ENCODE measurements at regions not wholly inside any gene's neighbourhood (a gene's known extent, or its start where the extent isn't known, plus 50 kb on each side); places are given as distances from the start of the nearest gene placed in this dataset.
"Not testable (repeated sequence)": the region's sequence is repeated elsewhere in the genome, so short reads cannot be mapped to it uniquely, and the experiment has no call there.

- H3K9me3 Mint-ChIP-seq = peaks cover 3 to 23% (median 13%) of the 10 kb centered on the region in 7 donors
- not testable (repeated sequence) for H3K27me3 ChIP-seq (ENCODE audit: control insufficient read depth, insufficient read depth, low read length); H3K4me1 Mint-ChIP-seq; DNase-seq; H3K27ac Mint-ChIP-seq; H3K4me1 ChIP-seq (ENCODE audit: control insufficient read depth, insufficient read depth, low read length, poor library complexity, severe bottlenecking); ATAC-seq (ENCODE audit: low read depth in 2 of 2); H3K4me3 ChIP-seq (ENCODE audit: low read depth, low read length); H3K27me3 Mint-ChIP-seq; H3K27ac ChIP-seq (ENCODE audit: insufficient read depth, low read length, poor library complexity, severe bottlenecking); H3K4me3 Mint-ChIP-seq; H3K36me3 ChIP-seq (ENCODE audit: control insufficient read depth, insufficient read depth, low read length); H3K36me3 Mint-ChIP-seq
- peaks cover 3 to 13% of the 10 kb centered on the region in 2 experiments for H3K9me3 ChIP-seq (ENCODE audit: control insufficient read depth in 2 of 2, low read length in 2 of 2)
Measured at GRCh38 chr9:25731895-25732794, 53.9 kb upstream of the TUSC1 start.
